NCI-H2196 (cell line): ENCODE measurements at regions not wholly inside any gene's neighbourhood (a gene's known extent, or its start where the extent isn't known, plus 50 kb on each side); places are given as distances from the start of the nearest gene placed in this dataset.
"Not testable (repeated sequence)": the region's sequence is repeated elsewhere in the genome, so short reads cannot be mapped to it uniquely, and the experiment has no call there.

ENCODE experiments used
- DNase-seq: peaks from one replicate; lab custom pipeline; 2025; ENCODE audit not compliant: unreplicated experiment; lab: John Stamatoyannopoulos, UW

DNA sequence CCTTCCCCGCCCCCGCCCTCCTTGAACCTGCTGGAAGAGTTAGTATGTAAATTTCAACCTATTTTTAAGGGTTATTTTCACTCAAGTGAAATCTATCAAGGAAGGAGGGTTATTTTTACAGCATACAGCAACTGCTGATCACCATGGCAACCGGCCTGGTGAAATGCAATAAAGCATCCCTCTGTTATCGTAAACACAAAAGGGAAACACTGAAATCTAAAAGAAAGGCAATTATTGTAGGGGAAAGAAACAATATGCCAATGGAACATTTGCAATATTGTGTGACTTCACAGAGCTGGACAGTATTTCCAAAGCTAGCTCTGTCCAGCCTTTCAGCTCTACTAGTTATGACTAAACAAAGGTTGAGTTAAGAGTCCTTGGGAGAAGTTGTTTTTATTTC is 588.3 kb upstream of the PBX1 start:
- no peak for DNase-seq

DNA sequence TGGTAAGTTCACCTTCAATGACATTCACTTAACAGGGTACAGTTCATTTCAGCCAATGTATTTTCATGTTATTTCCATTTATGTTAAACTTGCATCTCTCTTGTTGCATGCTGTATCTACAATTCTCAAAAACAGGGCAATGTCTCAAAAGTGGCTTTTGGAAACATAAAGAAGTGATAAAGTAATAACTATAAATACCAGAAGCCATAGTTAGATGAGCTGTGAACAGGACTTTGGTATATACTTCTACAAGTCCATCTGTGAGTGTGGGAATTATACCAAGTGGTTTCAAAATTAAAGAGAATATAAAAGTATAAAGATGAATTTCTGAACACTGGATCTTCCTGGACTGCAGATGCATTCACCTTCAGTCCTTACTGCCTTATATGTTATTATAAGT is 585.4 kb upstream of the PBX1 start:
- DNase-seq, result no peak

DNA sequence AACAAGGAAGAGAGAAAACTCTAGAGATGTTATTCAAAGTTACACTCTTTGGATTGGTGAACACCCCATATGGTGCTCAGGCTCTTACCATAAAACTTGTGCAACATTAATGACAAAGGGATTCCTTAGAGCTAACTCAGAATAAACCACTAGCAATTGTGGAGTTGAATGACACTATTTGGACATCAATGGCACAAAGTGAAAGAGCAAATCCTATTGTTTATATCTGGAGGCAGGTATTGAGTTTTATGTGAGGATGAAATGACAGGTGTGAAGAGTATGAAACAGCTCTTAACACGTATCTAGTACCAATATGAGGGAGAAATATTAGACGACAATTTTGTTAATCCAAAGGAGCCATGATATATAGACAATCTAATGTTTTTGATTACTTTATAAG is 584.9 kb upstream of the PBX1 start:
- DNase-seq, result no peak

DNA sequence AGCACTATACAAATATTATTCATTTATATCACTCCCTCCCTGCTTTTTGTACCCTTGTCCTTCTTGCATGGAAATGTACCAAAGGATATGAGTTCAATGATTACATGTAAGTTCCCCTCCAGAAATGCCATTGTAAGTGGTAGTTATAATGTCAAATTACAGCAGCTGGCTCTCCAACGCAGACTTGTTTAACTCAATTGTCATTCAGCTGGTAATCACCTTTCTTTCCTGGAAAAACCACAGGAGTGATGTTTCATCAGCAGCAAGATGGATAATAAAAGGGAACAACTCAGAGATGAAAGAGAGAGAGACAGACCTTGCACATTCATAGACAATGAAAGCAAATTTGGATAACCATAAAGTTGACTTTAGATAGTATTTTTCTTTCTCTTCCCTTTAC is 578.6 kb upstream of the PBX1 start:
- DNase-seq, result peak; percentile 44

DNA sequence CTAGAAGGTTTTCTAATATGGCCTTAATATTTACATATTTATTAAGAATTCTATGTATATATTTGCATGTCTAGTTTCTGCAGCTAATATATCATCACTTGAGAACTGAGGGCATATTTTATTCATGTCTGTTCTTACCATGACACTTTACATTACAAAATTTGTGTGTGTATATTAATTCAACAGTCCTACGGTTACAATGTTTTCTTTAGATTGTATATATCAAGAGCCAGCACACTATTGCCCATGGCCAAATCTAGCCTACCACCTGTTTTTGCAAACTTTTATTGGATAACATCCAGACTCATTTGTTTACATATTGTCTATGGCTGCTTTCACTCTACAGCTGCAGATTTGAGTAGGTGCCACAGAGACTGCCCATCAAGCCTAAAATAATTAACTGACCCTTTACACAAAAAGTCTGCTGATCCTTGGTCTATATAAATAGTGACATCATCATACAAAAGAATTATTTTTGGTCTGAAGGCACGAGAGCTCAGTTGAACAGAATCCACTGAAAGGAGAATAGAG is 577.4 kb upstream of the PBX1 start:
- no peak for DNase-seq

DNA sequence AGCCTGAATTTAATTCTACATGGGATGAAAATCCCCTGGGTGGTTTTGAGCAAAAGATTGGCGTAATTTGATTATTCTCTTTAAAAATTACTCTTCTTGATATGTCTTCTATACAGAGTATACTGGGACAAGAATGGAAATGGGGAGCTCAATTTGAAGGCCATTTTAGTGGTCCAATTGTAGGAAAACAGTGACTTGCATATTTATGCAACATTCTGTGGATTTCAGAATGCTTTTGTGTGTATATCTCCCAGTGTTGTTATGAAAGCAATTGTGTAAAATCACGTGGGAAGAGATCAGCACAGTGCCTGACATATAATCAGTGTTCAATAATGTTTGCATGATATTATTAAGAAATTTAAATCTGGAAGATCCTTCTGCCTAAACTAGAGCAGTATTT is 575.9 kb upstream of the PBX1 start:
- no peak for DNase-seq

DNA sequence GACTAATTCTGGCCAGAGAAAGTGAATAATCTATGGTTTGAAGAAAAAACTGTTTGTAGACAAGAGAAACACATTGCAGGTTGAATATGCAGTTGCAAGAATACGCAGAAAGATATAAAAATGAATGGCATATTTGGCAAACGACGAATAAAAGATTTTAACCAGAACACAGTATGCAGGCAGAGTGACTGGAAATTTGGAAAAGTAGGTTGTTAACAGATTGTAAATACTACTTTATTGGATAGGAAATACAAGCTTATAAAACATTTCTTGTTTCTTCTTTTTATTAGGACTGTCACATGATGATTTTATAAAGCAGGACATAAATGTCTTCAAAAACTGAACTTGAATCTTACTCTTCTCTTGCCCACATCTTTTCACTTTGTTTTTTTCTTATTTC is 573.3 kb upstream of the PBX1 start:
- no peak for DNase-seq

DNA sequence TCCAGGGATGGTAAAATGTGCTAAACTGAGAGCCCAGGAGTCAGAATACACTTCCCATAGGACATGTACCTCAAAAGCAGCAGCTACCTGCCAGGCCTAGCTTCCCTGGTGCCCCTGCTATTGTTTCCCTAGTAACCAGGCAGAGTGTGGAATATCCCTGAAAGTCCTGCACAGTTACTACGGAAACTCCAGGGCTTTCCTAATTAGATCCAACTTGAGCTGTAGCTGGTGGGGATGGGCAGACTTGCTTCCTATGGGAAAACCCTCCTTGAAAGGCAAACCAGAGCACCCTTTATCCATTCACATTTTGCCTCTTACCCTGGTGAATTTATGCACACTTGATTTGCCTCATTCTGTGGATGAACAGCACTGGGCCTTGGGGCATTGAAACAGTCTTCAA is 559.9 kb upstream of the PBX1 start:
- DNase-seq, result no peak

DNA sequence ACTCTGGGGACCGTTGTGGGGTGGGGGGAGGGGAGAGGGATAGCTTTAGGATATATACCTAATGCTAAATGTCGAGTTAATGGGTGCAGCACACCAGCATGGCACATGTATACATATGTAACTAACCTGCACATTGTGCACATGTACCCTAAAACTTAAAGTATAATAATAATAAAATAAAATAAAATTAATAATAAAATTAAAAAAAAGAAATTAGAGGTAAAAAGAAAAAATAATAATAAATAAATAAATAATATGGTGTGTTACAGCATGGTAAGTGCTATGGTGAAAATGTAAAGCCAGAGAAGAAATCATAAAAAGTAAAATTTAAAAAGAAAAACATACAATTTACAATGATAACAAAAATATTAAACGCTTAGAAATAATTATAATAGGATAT is 552.8 kb upstream of the PBX1 start:
- DNase-seq, result not testable (repeated sequence)

DNA sequence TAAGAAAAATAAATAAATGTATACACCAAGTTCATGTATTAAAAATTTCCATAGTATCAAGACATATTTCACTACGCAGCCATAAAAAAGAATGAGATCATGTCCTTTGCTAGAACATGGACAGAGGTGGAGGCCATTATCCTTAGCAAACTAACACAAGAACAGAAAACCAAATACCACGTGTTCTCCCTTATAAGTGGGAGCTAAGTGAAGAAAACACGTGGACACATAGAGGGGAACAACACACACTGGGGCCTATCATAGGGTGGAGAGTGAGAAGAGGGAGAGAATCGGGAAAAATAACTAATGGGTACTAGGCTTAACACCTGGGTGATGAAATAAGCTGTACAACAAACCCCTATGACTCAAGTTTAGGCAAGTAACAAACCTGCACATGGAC is 552.4 kb upstream of the PBX1 start:
- no peak for DNase-seq

DNA sequence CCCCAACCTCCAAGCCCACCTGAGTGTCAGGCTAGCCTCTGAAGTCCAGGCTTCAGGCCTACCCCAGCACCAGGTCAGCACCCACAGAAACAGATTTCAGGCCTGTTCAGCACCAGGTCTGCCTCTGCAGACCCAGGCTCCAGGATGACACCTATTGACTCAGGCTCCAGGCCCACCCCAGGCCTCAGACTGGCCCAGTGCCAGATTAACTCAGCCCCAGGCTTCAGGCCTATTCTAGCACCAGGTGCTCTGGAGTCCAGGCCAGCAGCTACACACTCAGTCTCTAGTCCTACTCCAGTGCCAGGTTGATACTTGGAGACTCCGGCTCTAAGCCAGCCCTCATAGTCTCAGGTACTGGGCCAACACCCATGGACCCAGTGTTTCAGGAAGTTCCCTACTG is 541.7 kb upstream of the PBX1 start:
- DNase-seq, result no peak

DNA sequence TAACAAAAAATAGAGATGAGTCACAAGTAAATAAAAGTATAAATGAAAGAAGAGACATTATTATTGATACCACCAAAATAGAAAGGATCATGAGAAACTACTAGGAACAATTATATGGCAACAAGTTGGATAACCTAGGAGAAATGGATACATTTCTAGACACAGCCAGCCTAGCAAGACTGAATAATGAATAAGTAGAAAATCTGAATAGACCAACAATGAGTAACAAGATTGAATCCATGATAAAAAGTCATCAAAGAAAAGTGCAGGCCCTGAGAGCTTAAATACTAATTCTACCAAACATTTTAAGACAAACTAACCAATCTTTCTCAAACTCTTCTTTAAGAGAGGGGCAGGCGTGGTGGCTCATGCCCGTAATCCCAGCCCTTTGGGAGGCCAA is 538.6 kb upstream of the PBX1 start:
- no peak for DNase-seq

DNA sequence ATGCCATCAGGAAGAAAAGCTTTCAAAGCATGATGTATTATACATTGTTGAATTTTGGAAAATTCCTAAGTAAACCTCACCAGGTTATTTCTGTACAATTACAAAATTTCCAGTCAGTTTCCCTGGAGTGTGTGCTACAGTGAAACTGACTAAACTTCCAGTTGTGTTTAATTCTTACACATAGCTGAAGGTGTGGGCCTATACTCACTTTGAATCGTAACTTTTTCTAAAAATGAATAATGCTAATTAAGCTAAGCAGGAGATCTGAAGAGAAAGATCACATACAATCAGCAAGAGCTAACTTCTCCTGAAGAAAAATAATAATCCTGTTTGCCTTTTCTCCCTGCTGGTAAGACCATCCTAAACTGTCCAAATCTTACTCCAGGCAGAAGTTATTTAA is 537.2 kb upstream of the PBX1 start:
- DNase-seq, result no peak

DNA sequence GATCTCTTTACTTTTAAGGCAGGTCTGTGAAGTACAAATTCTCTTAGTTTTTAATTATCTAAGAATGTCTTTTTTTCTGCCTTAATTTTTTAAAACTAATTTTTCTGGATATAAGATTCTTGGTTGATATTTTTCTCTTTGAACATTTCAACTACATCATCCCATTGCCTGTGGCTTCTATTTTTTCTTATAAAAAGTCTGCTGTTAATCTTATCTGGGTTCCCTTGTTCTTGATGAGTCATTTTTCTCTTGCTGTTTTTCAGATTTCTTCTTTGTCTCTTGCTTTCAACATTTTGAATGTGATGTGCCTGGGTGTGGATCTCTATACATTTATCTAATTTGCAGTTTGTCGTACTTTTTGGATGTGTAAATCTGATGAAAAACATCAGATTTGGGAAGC is 525.2 kb upstream of the PBX1 start:
- no peak for DNase-seq

DNA sequence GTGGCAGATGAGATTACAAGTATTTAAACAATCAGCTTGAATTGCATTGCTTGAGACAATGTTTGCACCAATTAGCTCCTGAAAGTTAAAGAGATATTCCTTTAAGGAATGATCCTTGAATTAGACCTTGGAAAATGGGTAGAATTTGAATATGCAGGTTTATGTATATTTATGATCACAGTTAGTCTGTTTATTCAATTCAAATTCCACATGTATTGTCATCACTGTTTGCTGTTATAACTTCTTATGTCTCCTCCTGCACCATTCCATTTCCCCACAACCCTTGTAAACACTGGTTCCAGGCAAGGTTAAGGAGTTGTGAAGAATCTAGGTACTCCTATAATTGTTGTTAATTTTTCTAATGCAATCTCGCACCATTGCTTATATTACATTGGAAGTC is 518.2 kb upstream of the PBX1 start:
- no peak for DNase-seq

DNA sequence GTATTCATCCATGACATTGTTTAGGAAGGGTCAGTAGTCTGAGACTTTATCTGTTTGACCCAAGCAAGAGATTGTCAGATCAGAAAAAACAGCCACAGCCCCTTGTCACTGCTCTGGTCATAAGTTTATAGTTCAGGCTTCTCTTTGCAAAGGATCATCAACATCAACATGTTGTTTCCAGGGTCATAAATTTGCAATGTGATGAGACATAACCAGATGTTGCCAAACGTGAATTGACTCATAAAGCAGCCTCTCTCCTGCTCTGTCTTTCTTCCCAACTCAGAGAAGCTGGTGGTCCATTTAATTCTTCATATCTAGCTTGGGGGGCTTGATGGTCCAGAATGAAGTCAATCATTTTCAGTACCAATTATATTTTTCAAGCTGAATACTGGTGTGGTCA is 507.2 kb upstream of the PBX1 start:
- no peak for DNase-seq

DNA sequence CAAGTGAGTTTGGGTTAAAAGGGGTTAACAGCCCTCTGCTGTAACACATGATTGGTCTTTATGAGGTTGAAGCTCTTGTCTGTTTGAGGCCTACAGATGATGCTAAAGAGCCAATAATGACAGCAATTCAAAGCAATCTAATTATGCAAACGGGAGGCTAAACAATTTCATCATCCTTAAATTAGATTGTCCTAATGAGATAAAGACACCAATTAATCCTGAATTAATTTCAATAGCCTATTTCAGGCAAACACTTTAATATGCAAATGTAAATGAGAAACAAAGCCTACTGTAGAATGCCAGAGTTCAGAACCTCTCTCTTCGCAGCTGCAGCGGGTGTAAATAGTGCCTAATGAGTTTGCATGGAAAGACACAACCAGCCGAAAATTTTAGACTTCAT is 504.7 kb upstream of the PBX1 start:
- no peak for DNase-seq

DNA sequence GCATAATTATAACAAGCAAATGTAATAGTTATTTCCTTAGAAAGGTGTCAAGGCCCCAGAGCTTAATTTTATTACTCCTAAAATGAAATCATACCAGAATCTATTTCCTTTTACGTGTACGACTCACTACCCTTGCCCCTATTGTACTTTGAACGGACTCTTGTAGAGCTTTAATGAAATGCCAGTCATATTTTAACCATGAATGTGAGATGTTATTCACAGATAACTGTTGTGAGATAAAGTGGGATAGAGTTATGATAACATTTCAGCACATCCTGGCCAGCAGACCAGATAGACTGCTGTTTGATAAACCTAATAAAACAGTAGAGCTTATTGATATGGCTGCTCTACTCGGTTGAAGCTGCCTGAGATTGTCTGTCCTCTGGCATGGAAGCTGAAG is 500.8 kb upstream of the PBX1 start:
- DNase-seq, result no peak

DNA sequence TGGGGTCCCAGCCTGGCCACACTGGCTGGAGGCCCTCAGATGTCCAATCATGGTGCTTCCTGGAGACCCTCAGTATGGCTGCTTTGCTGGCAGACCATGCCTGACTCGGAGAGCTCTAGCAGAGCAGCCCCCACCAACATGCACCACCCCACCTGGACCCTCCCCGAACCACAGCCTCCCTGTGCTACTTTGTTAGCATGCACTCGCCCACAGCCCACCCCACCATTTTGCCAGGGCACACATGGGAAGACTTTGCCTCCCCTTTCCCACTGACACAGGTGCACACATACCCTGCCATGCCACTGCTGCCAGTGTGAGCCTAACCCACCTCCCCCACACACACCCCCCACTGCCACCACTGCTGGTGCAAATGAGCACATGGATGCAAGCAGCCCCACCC is 497.5 kb upstream of the PBX1 start:
- no peak for DNase-seq

DNA sequence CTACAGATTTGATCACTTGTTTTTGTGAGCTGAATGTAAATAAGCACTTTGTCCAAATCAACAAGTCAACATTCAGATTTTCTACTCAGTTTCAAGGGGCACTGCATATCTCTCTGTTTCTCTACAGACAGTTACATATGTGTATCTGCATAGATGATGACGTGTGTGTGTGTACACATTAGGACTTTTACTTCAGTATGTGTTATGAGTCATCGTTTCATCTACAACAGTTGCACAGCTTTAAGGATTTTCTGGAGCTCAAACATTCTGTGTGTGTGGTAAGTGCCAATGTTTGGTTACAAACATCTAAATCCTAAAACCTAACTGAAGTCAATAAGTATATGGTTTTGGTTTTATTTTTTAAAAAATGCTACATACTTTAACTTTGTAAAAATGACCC is 494.5 kb upstream of the PBX1 start:
- DNase-seq, result no peak

DNA sequence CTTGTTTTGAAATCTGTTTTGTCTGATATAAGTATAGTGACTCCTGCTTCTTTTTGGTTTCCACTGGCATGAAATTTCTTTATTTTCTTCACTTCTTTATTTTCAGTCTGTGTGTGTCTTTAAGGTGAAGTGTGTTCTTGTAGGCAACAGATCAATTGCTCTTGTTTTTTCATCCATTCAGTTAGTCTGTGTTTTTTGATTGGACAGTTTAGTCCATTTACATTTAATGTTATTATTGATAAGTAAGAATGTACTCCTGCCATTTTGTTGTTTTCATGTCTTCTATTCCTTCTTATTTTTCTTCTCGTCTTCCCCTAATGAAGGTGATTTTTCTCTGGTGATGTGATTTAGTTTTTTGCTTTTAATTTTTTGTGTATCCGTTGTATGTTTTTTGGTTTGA is 487.7 kb upstream of the PBX1 start:
- no peak for DNase-seq

DNA sequence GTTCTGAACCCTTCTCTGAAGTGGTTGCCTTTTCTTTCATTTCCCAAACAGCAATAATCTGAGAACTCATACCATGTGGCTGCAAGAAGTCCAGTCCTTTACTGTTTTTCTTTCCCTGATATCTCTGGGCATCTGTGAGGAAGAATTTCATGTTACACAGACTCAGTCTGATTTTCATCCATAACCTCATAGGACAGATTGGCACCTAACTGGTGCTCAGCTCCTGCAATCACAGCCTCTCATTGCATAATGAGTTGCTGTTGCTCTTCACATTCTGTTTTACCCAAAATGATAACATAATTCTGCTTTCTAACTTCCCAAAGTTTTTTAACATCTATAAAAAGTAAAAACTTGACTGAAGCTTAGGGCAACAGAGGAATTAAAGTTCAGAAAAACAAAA is 472.2 kb upstream of the PBX1 start:
- DNase-seq, result no peak

DNA sequence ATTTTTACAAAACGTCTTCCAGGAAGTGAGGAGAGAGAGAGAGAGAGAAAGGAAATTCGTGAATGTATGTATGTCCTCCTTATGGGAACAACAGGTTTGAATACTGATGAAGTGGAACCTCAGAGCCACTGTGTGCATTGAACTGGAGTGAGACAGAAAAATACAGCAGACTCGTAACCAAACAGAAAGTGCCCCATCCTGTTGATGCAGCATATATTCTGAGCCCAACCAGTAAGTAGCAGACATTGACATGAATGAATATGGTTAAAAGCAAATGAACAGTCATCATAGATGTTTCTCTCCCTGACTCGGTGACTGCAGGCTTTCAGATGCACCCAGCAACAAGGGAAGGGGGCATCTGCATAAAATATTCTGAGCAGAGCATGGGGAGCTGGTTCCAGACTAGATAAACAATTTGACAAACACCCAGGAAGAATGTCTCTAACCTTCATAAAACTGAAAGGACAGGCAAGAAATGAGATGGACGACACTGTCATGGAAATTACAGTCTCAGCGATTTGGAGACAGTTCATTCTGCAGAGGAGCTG is 471.0 kb upstream of the PBX1 start:
- DNase-seq, result no peak
